ENCODE measurements at regions not wholly inside any gene's neighbourhood (a gene's known extent, or its start where the extent isn't known, plus 50 kb on each side); places are given as distances from the start of the nearest gene placed in this dataset.

DNA sequence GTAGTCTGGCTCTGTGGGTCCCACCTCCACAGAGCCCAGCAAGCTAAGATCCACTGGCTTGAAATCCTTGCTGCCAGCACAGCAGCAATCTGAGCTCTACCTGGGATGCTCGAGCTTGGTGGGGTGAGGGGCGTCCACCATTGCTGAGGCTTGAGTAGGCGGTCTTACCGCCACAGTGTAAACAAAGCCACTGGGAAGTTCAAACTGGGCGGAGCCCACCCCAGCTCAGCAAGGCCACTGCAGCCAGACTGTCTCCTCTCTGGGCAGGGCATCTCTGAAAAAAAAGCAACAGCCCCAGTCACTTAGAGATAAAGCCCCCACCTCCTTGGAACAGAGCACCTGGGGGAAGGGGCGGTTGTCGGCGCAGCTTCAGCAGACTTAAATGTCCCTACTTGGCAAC, 243.2 kb upstream of the POF1B start (continued):
- TF ChIP-seq, protein P1, sequence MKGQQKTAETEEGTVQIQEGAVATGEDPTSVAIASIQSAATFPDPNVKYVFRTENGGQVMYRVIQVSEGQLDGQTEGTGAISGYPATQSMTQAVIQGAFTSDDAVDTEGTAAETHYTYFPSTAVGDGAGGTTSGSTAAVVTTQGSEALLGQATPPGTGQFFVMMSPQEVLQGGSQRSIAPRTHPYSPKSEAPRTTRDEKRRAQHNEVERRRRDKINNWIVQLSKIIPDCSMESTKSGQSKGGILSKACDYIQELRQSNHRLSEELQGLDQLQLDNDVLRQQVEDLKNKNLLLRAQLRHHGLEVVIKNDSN (IDR thresholded peaks at IDR 0.05; ENCODE audit: borderline replicate concordance, low read depth), result no peak
- TF ChIP-seq, protein P2, sequence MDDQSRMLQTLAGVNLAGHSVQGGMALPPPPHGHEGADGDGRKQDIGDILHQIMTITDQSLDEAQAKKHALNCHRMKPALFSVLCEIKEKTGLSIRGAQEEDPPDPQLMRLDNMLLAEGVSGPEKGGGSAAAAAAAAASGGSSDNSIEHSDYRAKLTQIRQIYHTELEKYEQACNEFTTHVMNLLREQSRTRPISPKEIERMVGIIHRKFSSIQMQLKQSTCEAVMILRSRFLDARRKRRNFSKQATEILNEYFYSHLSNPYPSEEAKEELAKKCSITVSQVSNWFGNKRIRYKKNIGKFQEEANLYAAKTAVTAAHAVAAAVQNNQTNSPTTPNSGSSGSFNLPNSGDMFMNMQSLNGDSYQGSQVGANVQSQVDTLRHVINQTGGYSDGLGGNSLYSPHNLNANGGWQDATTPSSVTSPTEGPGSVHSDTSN (IDR thresholded peaks at IDR 0.05), result no peak
- no peak for TF ChIP-seq GATA2 (CRISPR knock-in tag; IDR thresholded peaks at IDR 0.05)

DNA sequence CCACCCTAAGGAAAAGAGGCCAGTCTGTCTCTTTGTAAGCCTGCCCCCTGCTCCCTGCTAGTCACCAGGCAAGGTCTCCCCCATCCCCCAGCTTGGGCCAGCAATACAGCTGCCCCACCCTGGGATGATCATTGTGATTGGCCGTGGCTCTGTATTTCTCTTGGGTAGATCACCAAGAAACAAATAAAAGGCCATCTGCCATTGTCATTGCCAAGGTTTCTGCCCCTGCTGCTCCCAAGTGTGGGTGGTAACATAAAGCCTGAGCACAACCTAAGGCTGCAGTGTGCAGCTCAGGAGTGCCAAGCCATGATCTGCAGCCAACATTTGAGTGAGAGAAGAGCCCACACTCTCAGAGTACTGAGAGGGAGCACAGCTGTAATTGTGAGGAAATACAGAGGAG, 241.0 kb upstream of the POF1B start:
- ChIA-PET CTCF (interaction anchor here (1.3 kb wide), 1 partner anchor 10 kb away, joined by 4 read pairs; no protein-coding TSS in a partner anchor), POLR2A (no interaction called here)
- Histone ChIP-seq H3K27ac (ENCODE audit: low read depth in 2 of 2, low read length in 1 of 2) (no peak overlapping the region), H3F3A (replicated peaks; ENCODE audit: insufficient read depth) (no peaks in the 10 kb centered on the region), H3K9ac (no peak overlapping the region), H2AFZ (ENCODE audit: low read depth) (no peak overlapping the region), H3K4me1 (ENCODE audit: control insufficient read depth in 1 of 2, insufficient read depth in 2 of 2, low read depth in 1 of 2, low read length in 1 of 2) (no peaks in the 10 kb centered on the region), H3K4me2 (no peak overlapping the region), H3K27me3 (ENCODE audit: insufficient read depth) (no peaks in the 10 kb centered on the region), H3K79me2 (ENCODE audit: insufficient read depth) (no peaks in the 10 kb centered on the region), H3K9me3 (no peaks in the 10 kb centered on the region), H4K20me1 (ENCODE audit: insufficient read depth) (no peaks in the 10 kb centered on the region), H3K36me3 (replicated peaks in 1 of 2; ENCODE audit: control insufficient read depth in 1 of 2, insufficient read depth in 2 of 2, low read length in 1 of 2) (no peaks in the 10 kb centered on the region), H3K9me2 (no peaks in the 10 kb centered on the region), H3K4me3 (ENCODE audit: low read depth in 2 of 2, low read length in 1 of 2) (no peak overlapping the region)
- TF ChIP-seq GABPA (IDR thresholded peaks at IDR 0.05; ENCODE audit: low read depth) (no peak), NFIC (IDR thresholded peaks at IDR 0.05; ENCODE audit: borderline replicate concordance) (no peak), ELF1 (IDR thresholded peaks at IDR 0.05) (no peak), EP300 (IDR thresholded peaks at IDR 0.05; ENCODE audit: borderline replicate concordance in 1 of 2, low read depth in 1 of 2, low read length in 1 of 2) (no peak), FOSL2 (IDR thresholded peaks at IDR 0.05; ENCODE audit: borderline replicate concordance, low read depth) (no peak), TEAD4 (IDR thresholded peaks at IDR 0.05; ENCODE audit: borderline replicate concordance, insufficient read depth) (no peak), SMC3 (IDR thresholded peaks at IDR 0.05; ENCODE audit: low read depth, low read length) (no peak), EZH2phosphoT487 (IDR thresholded peaks at IDR 0.05; ENCODE audit: borderline replicate concordance, low read depth) (no peak), CHD2 (IDR thresholded peaks at IDR 0.05; ENCODE audit: low read length, partially characterized antibody) (no peak), NRF1 (IDR thresholded peaks at IDR 0.05; ENCODE audit: low read depth, low read length) (no peak), GATA2 (CRISPR knock-in tag; IDR thresholded peaks at IDR 0.05) (no peak), RFX5 (IDR thresholded peaks at IDR 0.05; ENCODE audit: low read length) (no peak), JUND (IDR thresholded peaks at IDR 0.05) (no peak)
- TF ChIP-seq, protein P2 (IDR thresholded peaks at IDR 0.05), result no peak
- TF ChIP-seq, protein P3, sequence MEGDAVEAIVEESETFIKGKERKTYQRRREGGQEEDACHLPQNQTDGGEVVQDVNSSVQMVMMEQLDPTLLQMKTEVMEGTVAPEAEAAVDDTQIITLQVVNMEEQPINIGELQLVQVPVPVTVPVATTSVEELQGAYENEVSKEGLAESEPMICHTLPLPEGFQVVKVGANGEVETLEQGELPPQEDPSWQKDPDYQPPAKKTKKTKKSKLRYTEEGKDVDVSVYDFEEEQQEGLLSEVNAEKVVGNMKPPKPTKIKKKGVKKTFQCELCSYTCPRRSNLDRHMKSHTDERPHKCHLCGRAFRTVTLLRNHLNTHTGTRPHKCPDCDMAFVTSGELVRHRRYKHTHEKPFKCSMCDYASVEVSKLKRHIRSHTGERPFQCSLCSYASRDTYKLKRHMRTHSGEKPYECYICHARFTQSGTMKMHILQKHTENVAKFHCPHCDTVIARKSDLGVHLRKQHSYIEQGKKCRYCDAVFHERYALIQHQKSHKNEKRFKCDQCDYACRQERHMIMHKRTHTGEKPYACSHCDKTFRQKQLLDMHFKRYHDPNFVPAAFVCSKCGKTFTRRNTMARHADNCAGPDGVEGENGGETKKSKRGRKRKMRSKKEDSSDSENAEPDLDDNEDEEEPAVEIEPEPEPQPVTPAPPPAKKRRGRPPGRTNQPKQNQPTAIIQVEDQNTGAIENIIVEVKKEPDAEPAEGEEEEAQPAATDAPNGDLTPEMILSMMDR (IDR thresholded peaks at IDR 0.05), result no peak
- TF ChIP-seq, protein P4, sequence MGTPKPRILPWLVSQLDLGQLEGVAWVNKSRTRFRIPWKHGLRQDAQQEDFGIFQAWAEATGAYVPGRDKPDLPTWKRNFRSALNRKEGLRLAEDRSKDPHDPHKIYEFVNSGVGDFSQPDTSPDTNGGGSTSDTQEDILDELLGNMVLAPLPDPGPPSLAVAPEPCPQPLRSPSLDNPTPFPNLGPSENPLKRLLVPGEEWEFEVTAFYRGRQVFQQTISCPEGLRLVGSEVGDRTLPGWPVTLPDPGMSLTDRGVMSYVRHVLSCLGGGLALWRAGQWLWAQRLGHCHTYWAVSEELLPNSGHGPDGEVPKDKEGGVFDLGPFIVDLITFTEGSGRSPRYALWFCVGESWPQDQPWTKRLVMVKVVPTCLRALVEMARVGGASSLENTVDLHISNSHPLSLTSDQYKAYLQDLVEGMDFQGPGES (IDR thresholded peaks at IDR 0.05; ENCODE audit: low read depth, low read length), result no peak
- TF ChIP-seq, protein P5, sequence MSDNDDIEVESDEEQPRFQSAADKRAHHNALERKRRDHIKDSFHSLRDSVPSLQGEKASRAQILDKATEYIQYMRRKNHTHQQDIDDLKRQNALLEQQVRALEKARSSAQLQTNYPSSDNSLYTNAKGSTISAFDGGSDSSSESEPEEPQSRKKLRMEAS (IDR thresholded peaks at IDR 0.05; ENCODE audit: low read depth), result no peak
- 0% methylated on average over 1 of the region's 1 CpG for WGBS (ENCODE audit: low lambda C conversion rate)
- DNase-seq, result no peak
